H9 (cell line): ENCODE measurements at regions not wholly inside any gene's neighbourhood (a gene's known extent, or its start where the extent isn't known, plus 50 kb on each side); places are given as distances from the start of the nearest gene placed in this dataset.

ENCODE experiments used
- DNase-seq: peaks from one replicate; pipeline ENCODE4 v3.0.0-alpha.2; 2017
- H2AFZ ChIP-seq: one replicate; pipeline ENCODE4 v1.6.1; 2013; ENCODE audit warnings: mild to moderate bottlenecking, low read length, control low read depth, moderate library complexity
- H2AK5ac ChIP-seq: 2 replicates; pipeline ENCODE4 v1.6.1; 2013; ENCODE audit warnings: low read length, control low read depth, mixed read lengths; ENCODE audit not compliant: insufficient read length
- H2BK120ac ChIP-seq: one replicate; pipeline ENCODE4 v1.6.1; 2013; ENCODE audit warnings: low read depth, mild to moderate bottlenecking, low read length, control low read depth, inconsistent platforms; ENCODE audit not compliant: poor library complexity, severe bottlenecking
- H2BK12ac ChIP-seq: 2 replicates; pipeline ENCODE4 v1.6.1; 2013; ENCODE audit warnings: low read length, control low read depth, mixed read lengths, low read depth; ENCODE audit not compliant: insufficient read length
- H2BK15ac ChIP-seq: 2 replicates; pipeline ENCODE4 v1.6.1; 2013; ENCODE audit warnings: low read depth, low read length, control low read depth
- H2BK20ac ChIP-seq: one replicate; pipeline ENCODE4 v1.6.1; 2013; ENCODE audit warnings: low read depth, mild to moderate bottlenecking, low read length, control low read depth, inconsistent platforms; ENCODE audit not compliant: poor library complexity, severe bottlenecking
- H2BK5ac ChIP-seq: 2 replicates; pipeline ENCODE4 v1.6.1; 2013; ENCODE audit warnings: low read length, control low read depth, mixed read lengths; ENCODE audit not compliant: insufficient read length
- H3K14ac ChIP-seq: 2 replicates; pipeline ENCODE4 v1.6.1; 2013; ENCODE audit warnings: low read length, control low read depth; ENCODE audit not compliant: insufficient read depth
- H3K18ac ChIP-seq: 2 replicates; pipeline ENCODE4 v1.6.1; 2013; ENCODE audit warnings: low read depth, mild to moderate bottlenecking, mixed read lengths, low read length, control low read depth; ENCODE audit not compliant: insufficient read length
- H3K23ac ChIP-seq: 2 replicates; pipeline ENCODE4 v1.6.1; 2013; ENCODE audit warnings: low read length, control low read depth, mixed read lengths, low read depth; ENCODE audit not compliant: insufficient read length
- H3K23me2 ChIP-seq: 2 replicates; pipeline ENCODE4 v1.6.1; 2013; ENCODE audit warnings: low read depth, mild to moderate bottlenecking, mixed read lengths, low read length, control low read depth; ENCODE audit not compliant: insufficient read length, poor library complexity, severe bottlenecking
- H3K27ac ChIP-seq: 2 replicates; pipeline ENCODE4 v1.5.1; 2013; ENCODE audit warnings: low read length, control low read depth, mixed read lengths, low read depth; ENCODE audit not compliant: insufficient read length
- H3K27me3 ChIP-seq: 2 replicates; pipeline ENCODE4 v1.6.1; 2013; ENCODE audit warnings: low read length, control low read depth, inconsistent platforms; ENCODE audit not compliant: insufficient read depth
- H3K4ac ChIP-seq: 2 replicates; pipeline ENCODE4 v1.6.1; 2013; ENCODE audit warnings: low read depth, mild to moderate bottlenecking, control low read depth, inconsistent platforms, low read length, moderate library complexity
- H3K4me1 ChIP-seq: 2 replicates; pipeline ENCODE4 v1.6.1; 2013; ENCODE audit warnings: low read length, control low read depth, inconsistent platforms; ENCODE audit not compliant: insufficient read depth
- H3K4me2 ChIP-seq: 2 replicates; pipeline ENCODE4 v1.6.1; 2013; ENCODE audit warnings: low read length, control low read depth, mixed read lengths; ENCODE audit not compliant: insufficient read length, insufficient read depth
- H3K56ac ChIP-seq: 2 replicates; pipeline ENCODE4 v1.6.1; 2013; ENCODE audit warnings: low read depth, mild to moderate bottlenecking, mixed read lengths, low read length, control low read depth; ENCODE audit not compliant: insufficient read length
- H3K79me1 ChIP-seq: 2 replicates; pipeline ENCODE4 v1.6.1; 2013; ENCODE audit warnings: low read depth, mild to moderate bottlenecking, moderate library complexity, low read length, control low read depth, inconsistent platforms; ENCODE audit not compliant: insufficient read depth, poor library complexity, severe bottlenecking
- H3K79me2 ChIP-seq: 2 replicates; pipeline ENCODE4 v1.6.1; 2013; ENCODE audit warnings: low read length, control low read depth, inconsistent platforms; ENCODE audit not compliant: insufficient read depth
- H3K9ac ChIP-seq: 2 replicates; pipeline ENCODE4 v1.6.1; 2013; ENCODE audit warnings: low read length, control low read depth, mixed read lengths; ENCODE audit not compliant: insufficient read length; ENCODE audit errors: extremely low read depth
- H3K9me3 ChIP-seq: one replicate; pipeline ENCODE4 v1.6.1; 2013; ENCODE audit warnings: low read depth, low read length, inconsistent platforms; ENCODE audit not compliant: control insufficient read depth
- H3T11ph ChIP-seq: one replicate; pipeline ENCODE4 v1.6.1; 2013; ENCODE audit warnings: mild to moderate bottlenecking, low read length, control low read depth, inconsistent platforms
- H4K20me1 ChIP-seq: one replicate; pipeline ENCODE4 v1.6.1; 2013; ENCODE audit not compliant: control insufficient read depth, insufficient read length, insufficient read depth
- H4K5ac ChIP-seq: 2 replicates; pipeline ENCODE4 v1.6.1; 2013; ENCODE audit warnings: low read depth, mild to moderate bottlenecking, mixed read lengths, low read length, control low read depth; ENCODE audit not compliant: insufficient read length
- H4K8ac ChIP-seq: replicated peaks from 2 replicates; pipeline ENCODE4 v1.6.1; 2013; ENCODE audit warnings: low read length, control low read depth, mixed read lengths, low read depth; ENCODE audit not compliant: insufficient read length
- H4K91ac ChIP-seq: 2 replicates; pipeline ENCODE4 v1.6.1; 2013; ENCODE audit warnings: low read depth, mild to moderate bottlenecking, moderate library complexity, mixed read lengths, low read length, control low read depth; ENCODE audit not compliant: insufficient read length
- H3K27ac Mint-ChIP-seq, 3 experiments: 2 replicates in 2 of 3; 3 replicates in 1 of 3; pipeline ENCODE4 v1.8.0; 2020 to 2021; ENCODE audit warnings: mixed read lengths in 3 of 3, mild to moderate bottlenecking in 1 of 3, moderate library complexity in 1 of 3
- H3K27me3 Mint-ChIP-seq: 2 replicates; pipeline ENCODE4 v1.8.0; 2021; ENCODE audit warnings: low read depth, mild to moderate bottlenecking, moderate library complexity, mixed read lengths
- H3K36me3 Mint-ChIP-seq, 3 experiments: 2 replicates in 2 of 3; 3 replicates in 1 of 3; pipeline ENCODE4 v1.8.0; 2020 to 2021; ENCODE audit warnings: low read depth in 3 of 3, mixed read lengths in 3 of 3; ENCODE audit not compliant: insufficient read depth in 1 of 3
- H3K4me1 Mint-ChIP-seq, 2 experiments: 2 replicates each; pipeline ENCODE4 v1.8.0; 2020; ENCODE audit warnings: mixed read lengths in 2 of 2
- H3K4me3 Mint-ChIP-seq, 2 experiments: 2 replicates in 1 of 2; 3 replicates in 1 of 2; pipeline ENCODE4 v1.8.0; 2020 to 2021; ENCODE audit warnings: mild to moderate bottlenecking in 2 of 2, mixed read lengths in 2 of 2, moderate library complexity in 1 of 2
- H3K9me3 Mint-ChIP-seq, 2 experiments: 2 replicates in 1 of 2; 3 replicates in 1 of 2; pipeline ENCODE4 v1.8.0; 2020; ENCODE audit warnings: mild to moderate bottlenecking in 2 of 2, mixed read lengths in 2 of 2, moderate library complexity in 1 of 2
- CTCF ChIP-seq: fragments of 200-600 bp; sonication (generic); conservative IDR thresholded peaks from 3 replicates; pipeline ENCODE4 v1.8.0; 2021; ENCODE audit warnings: antibody characterized with exemption, mild to moderate bottlenecking
- WGBS: extraction: QIAGEN DNeasy Blood & Tissue Kit; methylation state at CpG from one replicate; pipeline ENCODE4 v1.1.7; 2013; ENCODE audit warnings: missing lambda C conversion rate, low lambda C conversion rate, mixed read lengths; ENCODE audit not compliant: insufficient read length; ENCODE audit errors: extremely low coverage; 5-methylcytosine and 5-hydroxymethylcytosine counted together

GRCh38 chr14:27096091-27096490, 498.3 kb upstream of the NOVA1 start:
- Histone ChIP-seq H2BK5ac (no peak overlapping the region), H2AFZ (no peak overlapping the region), H3K56ac (no peak overlapping the region), H2BK120ac (no peak overlapping the region), H4K5ac (no peak overlapping the region), H3T11ph (no peak overlapping the region), H3K23ac (no peak overlapping the region), H3K9ac (no peak overlapping the region), H4K8ac (no peak overlapping the region), H3K4ac (no peak overlapping the region), H2BK15ac (no peak overlapping the region), H3K79me1 (no peaks in the 10 kb centered on the region), H3K14ac (no peak overlapping the region), H2BK12ac (no peak overlapping the region), H3K23me2 (no peaks in the 10 kb centered on the region), H3K9me3 (no peaks in the 10 kb centered on the region), H3K79me2 (no peaks in the 10 kb centered on the region), H2BK20ac (no peak overlapping the region), H3K4me1 (no peaks in the 10 kb centered on the region), H3K18ac (no peak overlapping the region), H2AK5ac (no peak overlapping the region), H3K4me2 (no peak overlapping the region), H3K27ac (no peak overlapping the region), H4K91ac (no peak overlapping the region), H3K27me3 (no peaks in the 10 kb centered on the region), H4K20me1 (no peaks in the 10 kb centered on the region)
- TF ChIP-seq CTCF, result no peak
- WGBS, result no CpG with 5 or more reads among the region's 4 CpGs
- Mint-ChIP-seq H3K36me3 (no peaks in the 10 kb centered on the region), H3K27ac (no peak overlapping the region), H3K27me3 (no peaks in the 10 kb centered on the region), H3K4me1 (no peaks in the 10 kb centered on the region), H3K9me3 (peaks cover 0 to 4% of the 10 kb centered on the region in 2 experiments; a peak in 1 of 5 replicates), H3K4me3 (no peak overlapping the region)
- DNase-seq, result no peak
